ENCODE measurements at regions not wholly inside any gene's neighbourhood (a gene's known extent, or its start where the extent isn't known, plus 50 kb on each side); places are given as distances from the start of the nearest gene placed in this dataset.

GRCh38 chr10:123587110-123587509 lies 79.0 kb upstream of the GPR26 start:
- H3K36me3 ChIP-seq (ENCODE audit: control insufficient read depth, insufficient read depth, low read length): no peaks in the 10 kb centered on the region

More at GRCh38 chr10:123587110-123587509, 79.0 kb upstream of the GPR26 start:
- CTCF ChIA-PET (ENCODE audit: low intra/inter-chr PET ratio): no interaction called here
- BruUV-seq (replicated peaks): no TSS peak
- in situ Hi-C loops (cut with MboI) (loop anchor here (25.0 kb wide), 1 partner anchor 800 kb away; no protein-coding TSS in a partner anchor), intact Hi-C loops (cut with micrococcal nuclease) (no loop called here)
- FAIRE-seq (no peak), DNase-seq (ENCODE audit: extremely low read depth in 1 of 4, low spot score in 3 of 4) (no peak), ATAC-seq (no peak)
- no peak for TF ChIP-seq ZNF253 (CRISPR knock-in tag; conservative IDR thresholded peaks at IDR 0.05)
- TF ChIP-seq ZNF280A (IDR thresholded peaks at IDR 0.05; ENCODE audit: low read depth, partially characterized antibody): no peak
- TF ChIP-seq ILF3 (IDR thresholded peaks at IDR 0.05; ENCODE audit: borderline replicate concordance): no peak
- no peak for TF ChIP-seq HDAC1 (IDR thresholded peaks at IDR 0.05)
- no peak for TF ChIP-seq CC2D1A (IDR thresholded peaks at IDR 0.05)
- TF ChIP-seq FOXJ2 (tag; IDR thresholded peaks at IDR 0.05): no peak
- TF ChIP-seq BCLAF1 (IDR thresholded peaks at IDR 0.05; ENCODE audit: borderline replicate concordance in 1 of 2, control insufficient read depth in 1 of 2, low read depth in 2 of 2, low read length in 1 of 2): no peak
- TF ChIP-seq NFE2L1 (tag; IDR thresholded peaks at IDR 0.05; ENCODE audit: borderline replicate concordance, low read depth): no peak
- no peak for TF ChIP-seq MEF2A (IDR thresholded peaks at IDR 0.05; ENCODE audit: control insufficient read depth, low read depth, low read length)
- no peak for TF ChIP-seq RAD51 (IDR thresholded peaks at IDR 0.05; ENCODE audit: borderline replicate concordance, low read depth)
- TF ChIP-seq PRDM10 (IDR thresholded peaks at IDR 0.05; ENCODE audit: partially characterized antibody): no peak
- TF ChIP-seq ZNF324 (CRISPR knock-in tag; IDR thresholded peaks at IDR 0.05): no peak
- no peak for TF ChIP-seq ZNF717 (CRISPR knock-in tag; IDR thresholded peaks at IDR 0.05)
- no peak for TF ChIP-seq DMBX1 (CRISPR knock-in tag; IDR thresholded peaks at IDR 0.05; ENCODE audit: borderline replicate concordance)
- TF ChIP-seq CBFB (CRISPR knock-in tag; IDR thresholded peaks at IDR 0.05): no peak
- TF ChIP-seq ETV5 (CRISPR knock-in tag; IDR thresholded peaks at IDR 0.05; ENCODE audit: low read depth): no peak
- H3K27me3 ChIP-seq (ENCODE audit: control insufficient read depth in 2 of 2, insufficient read depth in 2 of 2, low read length in 2 of 2): peaks cover 0 to 17% of the 10 kb centered on the region in 2 experiments; a peak in 2 of 5 replicates
- H3K9me3 ChIP-seq (replicated peaks; ENCODE audit: control insufficient read depth, insufficient read depth, low read depth, low read length): no peaks in the 10 kb centered on the region
- H3K4me1 ChIP-seq (replicated peaks in 1 of 2; ENCODE audit: control insufficient read depth in 2 of 2, insufficient read depth in 2 of 2, low read length in 2 of 2): no peaks in the 10 kb centered on the region; a peak in 1 of 5 replicates
- no peak overlapping the region for H3K4me2 ChIP-seq (ENCODE audit: insufficient read depth, low read length)
- no peaks in the 10 kb centered on the region for H3K9me1 ChIP-seq (ENCODE audit: control insufficient read depth, insufficient read depth, low read length)
- POLR2A ChIA-PET: no interaction called here
- no peak overlapping the region for H3K4me3 ChIP-seq
- H3K79me2 ChIP-seq (ENCODE audit: control insufficient read depth, insufficient read depth, low read length): no peaks in the 10 kb centered on the region
- WGBS (ENCODE audit: insufficient coverage, low coverage, missing lambda C conversion rate): 0% methylated on average over 3 of the region's 3 CpGs
- H4K20me1 ChIP-seq (replicated peaks; ENCODE audit: control insufficient read depth, insufficient read depth, low read length): no peaks in the 10 kb centered on the region
- H3K9ac ChIP-seq (ENCODE audit: insufficient read depth in 1 of 2, low read depth in 2 of 2, low read length in 2 of 2): no peak overlapping the region
- H2AFZ ChIP-seq (ENCODE audit: low read depth, low read length): no peak overlapping the region
- no peak overlapping the region for H3K27ac ChIP-seq (ENCODE audit: extremely low read depth, low read depth, low read length)
